ENCODE measurements at regions not wholly inside any gene's neighbourhood (a gene's known extent, or its start where the extent isn't known, plus 50 kb on each side); places are given as distances from the start of the nearest gene placed in this dataset.

GRCh38 chr7:68610701-68611100 is 987.6 kb upstream of the AUTS2 start:
- in situ Hi-C loops (cut with HindIII; ENCODE audit: low pct_ligation_motif_present, low sequenced_read_pairs), result no loop called here
- no peak overlapping the region for H3K4me3 ChIP-seq (ENCODE audit: low read depth, low read length)
- no peak overlapping the region for H3K27ac ChIP-seq
- no peaks in the 10 kb centered on the region for H3K36me3 ChIP-seq (replicated peaks)
- DNase-seq, result no peak
- H3K27me3 ChIP-seq (replicated peaks), result no peaks in the 10 kb centered on the region
- TF ChIP-seq CTCF (IDR thresholded peaks at IDR 0.05; ENCODE audit: low read depth, low read length, missing control alignments), result no peak

- in situ Hi-C loops (cut with HindIII; ENCODE audit: low pct_ligation_motif_present, low sequenced_read_pairs), result no loop called here
- DNase-seq, result no peak
- no peaks in the 10 kb centered on the region for H3K27me3 ChIP-seq (replicated peaks)
- no peaks in the 10 kb centered on the region for H3K36me3 ChIP-seq (replicated peaks)
- no peak overlapping the region for H3K27ac ChIP-seq
- TF ChIP-seq CTCF (IDR thresholded peaks at IDR 0.05; ENCODE audit: low read depth, low read length, missing control alignments), result no peak
- no peak overlapping the region for H3K4me3 ChIP-seq (ENCODE audit: low read depth, low read length)
These were observed 984.9 kb upstream of the AUTS2 start for GRCh38 chr7:68613405-68613804.

GRCh38 chr7:68613897-68614296 is 984.4 kb upstream of the AUTS2 start:
- TF ChIP-seq CTCF (IDR thresholded peaks at IDR 0.05; ENCODE audit: low read depth, low read length, missing control alignments), result no peak
- no peaks in the 10 kb centered on the region for H3K36me3 ChIP-seq (replicated peaks)
- no peaks in the 10 kb centered on the region for H3K27me3 ChIP-seq (replicated peaks)
- in situ Hi-C loops (cut with HindIII; ENCODE audit: low pct_ligation_motif_present, low sequenced_read_pairs), result no loop called here
- DNase-seq, result no peak
- no peak overlapping the region for H3K4me3 ChIP-seq (ENCODE audit: low read depth, low read length)
- H3K27ac ChIP-seq, result no peak overlapping the region

GRCh38 chr7:68619526-68619925 is 978.7 kb upstream of the AUTS2 start:
- H3K4me3 ChIP-seq (ENCODE audit: low read depth, low read length), result no peak overlapping the region
- no peaks in the 10 kb centered on the region for H3K36me3 ChIP-seq (replicated peaks)
- in situ Hi-C loops (cut with HindIII; ENCODE audit: low pct_ligation_motif_present, low sequenced_read_pairs), result no loop called here
- TF ChIP-seq CTCF (IDR thresholded peaks at IDR 0.05; ENCODE audit: low read depth, low read length, missing control alignments), result no peak
- no peaks in the 10 kb centered on the region for H3K27me3 ChIP-seq (replicated peaks)
- DNase-seq, result no peak
- H3K27ac ChIP-seq, result no peak overlapping the region

GRCh38 chr7:68622500-68622899 is 975.8 kb upstream of the AUTS2 start:
- TF ChIP-seq CTCF (IDR thresholded peaks at IDR 0.05; ENCODE audit: low read depth, low read length, missing control alignments), result no peak
- Histone ChIP-seq H3K27ac (no peak overlapping the region), H3K27me3 (replicated peaks) (no peaks in the 10 kb centered on the region), H3K36me3 (replicated peaks) (no peaks in the 10 kb centered on the region), H3K4me3 (ENCODE audit: low read depth, low read length) (no peak overlapping the region)
- DNase-seq, result no peak
- in situ Hi-C loops (cut with HindIII; ENCODE audit: low pct_ligation_motif_present, low sequenced_read_pairs), result no loop called here

GRCh38 chr7:68623030-68623429 is 975.2 kb upstream of the AUTS2 start:
- H3K36me3 ChIP-seq (replicated peaks), result no peaks in the 10 kb centered on the region
- no peak for DNase-seq
- H3K4me3 ChIP-seq (ENCODE audit: low read depth, low read length), result no peak overlapping the region
- no peak overlapping the region for H3K27ac ChIP-seq
- no peaks in the 10 kb centered on the region for H3K27me3 ChIP-seq (replicated peaks)
- in situ Hi-C loops (cut with HindIII; ENCODE audit: low pct_ligation_motif_present, low sequenced_read_pairs), result no loop called here
- no peak for TF ChIP-seq CTCF (IDR thresholded peaks at IDR 0.05; ENCODE audit: low read depth, low read length, missing control alignments)
